GM12878 (cell line): ENCODE measurements at regions not wholly inside any gene's neighbourhood (a gene's known extent, or its start where the extent isn't known, plus 50 kb on each side); places are given as distances from the start of the nearest gene placed in this dataset.

Source experiments
- ATAC-seq: fragments of 200-7000 bp; cut with Tn5 transposase; 3 replicates; pipeline ENCODE4 v1.9.1; 2020; ENCODE audit warnings: mild to moderate bottlenecking, moderate library complexity
- BruUV-seq: library from RNA; stranded (reverse); fragments of 400-500 nt; replicated peaks from 2 replicates; lab custom pipeline; 2021; lab: Mats Ljungman, UMichigan
- CTCF ChIA-PET: fragments of 300-600 bp; sonication (Branson Sonifier 250); formaldehyde crosslinking; extraction: SDS; loops from one replicate; lab custom pipeline; 2021; ENCODE audit warnings: inconsistent platforms; lab: Yijun Ruan, JAX
- POLR2A ChIA-PET: fragments of 350-600 bp; formaldehyde crosslinking; extraction: SDS; loops from one replicate; lab custom pipeline; 2021; ENCODE audit warnings: inconsistent platforms; lab: Charles Lee
- RAD21 ChIA-PET: fragments of 300-600 bp; sonication (Branson Sonifier 250); formaldehyde crosslinking; loops from one replicate; lab custom pipeline; 2023; ENCODE audit warnings: antibody characterized with exemption; ENCODE audit not compliant: unreplicated experiment; lab: Charles Lee
- SMC1A ChIA-PET: fragments of 300-600 bp; sonication (Branson Sonifier 250); formaldehyde crosslinking; loops from one replicate; lab custom pipeline; 2023; ENCODE audit not compliant: unreplicated experiment, uncharacterized antibody; lab: Charles Lee
- DNase-seq: peaks from one replicate; pipeline ENCODE4 v3.0.0-alpha.2; 2011; ENCODE audit warnings: low read depth, low spot score
- FAIRE-seq: peaks from 3 replicates; lab custom pipeline; 2011; peaks lifted over from hg19 to GRCh38; lab: Jason Lieb, UNC
- H2AFZ ChIP-seq: 2 replicates; pipeline ENCODE4 v1.6.0; 2011; ENCODE audit warnings: low read depth, low read length, control low read depth; ENCODE audit not compliant: control insufficient read depth
- H3K27ac ChIP-seq: 2 replicates; pipeline ENCODE4 v1.5.1; 2011; ENCODE audit warnings: control low read depth; ENCODE audit not compliant: control insufficient read depth, insufficient read depth
- H3K27me3 ChIP-seq, 2 experiments: replicated peaks in 1 of 2; 2 replicates each; pipeline versions ENCODE4 v1.6.0 to v1.6.1; 2011; ENCODE audit warnings: low read length in 1 of 2; ENCODE audit not compliant: control insufficient read depth in 2 of 2, insufficient read depth in 2 of 2
- H3K36me3 ChIP-seq, 2 experiments: 2 replicates each; pipeline ENCODE4 v1.5.1; 2011; ENCODE audit warnings: low read length in 1 of 2; ENCODE audit not compliant: control insufficient read depth in 2 of 2, insufficient read depth in 2 of 2
- H3K4me1 ChIP-seq: 2 replicates; pipeline ENCODE4 v1.6.1; 2011; ENCODE audit warnings: mild to moderate bottlenecking, low read length, moderate library complexity, mixed read lengths; ENCODE audit not compliant: control insufficient read depth, insufficient read depth
- H3K4me2 ChIP-seq: 2 replicates; pipeline ENCODE4 v1.6.0; 2011; ENCODE audit warnings: control low read depth; ENCODE audit not compliant: control insufficient read depth, insufficient read depth
- H3K4me3 ChIP-seq: fragments of 200-600 bp; sonication (generic); 2 replicates; pipeline ENCODE4 v1.5.1; 2016
- H3K79me2 ChIP-seq: 2 replicates; pipeline ENCODE4 v1.6.0; 2011; ENCODE audit warnings: low read length; ENCODE audit not compliant: control insufficient read depth, insufficient read depth
- H3K9ac ChIP-seq: 2 replicates; pipeline ENCODE4 v1.8.0; 2011; ENCODE audit warnings: low read length, control low read depth, mixed read lengths; ENCODE audit not compliant: control insufficient read depth, insufficient read depth
- H3K9me3 ChIP-seq: replicated peaks from 3 replicates; pipeline ENCODE4 v1.5.1; 2011; ENCODE audit warnings: mild to moderate bottlenecking, low read length; ENCODE audit not compliant: control insufficient read depth, insufficient read depth
- H4K20me1 ChIP-seq: 2 replicates; pipeline ENCODE4 v1.6.0; 2011; ENCODE audit not compliant: control insufficient read depth, insufficient read depth
- ASH2L ChIP-seq: fragments of 300-600, 200-600 bp; sonication (generic); IDR thresholded peaks from 2 replicates; pipeline ENCODE4 v1.6.1; 2017; ENCODE audit warnings: low read depth, mild to moderate bottlenecking, borderline replicate concordance
- BHLHE40 ChIP-seq, 2 experiments: fragments of 450-650 bp in 1 of 2; IDR thresholded peaks; 2 replicates each; pipeline ENCODE4 v1.6.1; 2011 to 2017; ENCODE audit warnings: low read depth in 2 of 2, borderline replicate concordance in 1 of 2, improper control_type of control experiment in 1 of 2, low read length in 1 of 2, mild to moderate bottlenecking in 1 of 2
- EGR1 ChIP-seq, 2 experiments: IDR thresholded peaks; 1 replicate in 1 of 2; 2 replicates in 1 of 2; pipeline ENCODE4 v1.6.1; 2011 to 2012; ENCODE audit warnings: low read depth in 2 of 2, low read length in 2 of 2, borderline replicate concordance in 1 of 2, mild to moderate bottlenecking in 1 of 2, moderate library complexity in 1 of 2
- JUNB ChIP-seq: IDR thresholded peaks from 2 replicates; pipeline ENCODE4 v1.6.1; 2016; ENCODE audit warnings: antibody characterized with exemption, mild to moderate bottlenecking
- LARP7 ChIP-seq: fragments of 450-650 bp; IDR thresholded peaks from 2 replicates; pipeline ENCODE4 v1.6.1; 2017; ENCODE audit warnings: mild to moderate bottlenecking
- RELB ChIP-seq: fragments of 450-650 bp; IDR thresholded peaks from 2 replicates; pipeline ENCODE4 v1.6.1; 2017; ENCODE audit warnings: low read depth, mild to moderate bottlenecking, moderate library complexity
- YBX1 ChIP-seq: fragments of 450-650 bp; IDR thresholded peaks from 2 replicates; pipeline ENCODE4 v1.6.1; 2016; ENCODE audit warnings: antibody characterized with exemption
- ZZZ3 ChIP-seq: IDR thresholded peaks from 2 replicates; pipeline ENCODE4 v1.6.1; 2011; ENCODE audit warnings: low read depth; ENCODE audit not compliant: control insufficient read depth, insufficient read length
- WGBS: methylation state at CpG from one replicate; pipeline ENCODE4 v1.1.6; 2016; ENCODE audit warnings: low lambda C conversion rate; ENCODE audit not compliant: insufficient replicate concordance, insufficient coverage; ENCODE audit errors: missing lambda C conversion rate; 5-methylcytosine and 5-hydroxymethylcytosine counted together
- in situ Hi-C: fragments of 300-500 bp; cut with MboI; formaldehyde crosslinking; loops from 9 replicates; pipeline ENCODE4 v1.14.3; 2018; ENCODE audit warnings: mixed read lengths
- intact Hi-C: fragments of 100-400 bp; cut with micrococcal nuclease; formaldehyde crosslinking; loops from one replicate; pipeline ENCODE4 v1.14.2; 2022; ENCODE audit not compliant: unreplicated experiment

GRCh38 chr18:24590946-24591345 is 130.5 kb downstream of the HRH4 start:
- ChIA-PET SMC1A (no interaction called here), CTCF (no interaction called here), RAD21 (no interaction called here), POLR2A (no interaction called here)
- no peak for FAIRE-seq
- no peak overlapping the region for H3K4me3 ChIP-seq
- no peak for TF ChIP-seq ASH2L
- no peak for TF ChIP-seq BHLHE40 (IDR thresholded peaks at IDR 0.05; ENCODE audit: borderline replicate concordance in 1 of 2, low read depth in 2 of 2, low read length in 1 of 2)
- TF ChIP-seq, all 136 proteins: peak for 0
- intact Hi-C loops = no loop called here
- no peak overlapping the region for H3K9ac ChIP-seq
- H3K4me2 ChIP-seq = no peak overlapping the region
- H3K27me3 ChIP-seq = no peaks in the 10 kb centered on the region; a peak in 2 of 4 replicates
- H3K27ac ChIP-seq = no peak overlapping the region
- in situ Hi-C loops = no loop called here
- H3K79me2 ChIP-seq = no peaks in the 10 kb centered on the region
- no TSS peak for BruUV-seq
- ATAC-seq = no peak
- no peaks in the 10 kb centered on the region; a peak in 1 of 4 replicates for H3K36me3 ChIP-seq
- WGBS = 23% methylated on average over 4 of the region's 4 CpGs
- H4K20me1 ChIP-seq = no peaks in the 10 kb centered on the region
- no peaks in the 10 kb centered on the region for H3K9me3 ChIP-seq
- no peak for DNase-seq
- H3K4me1 ChIP-seq = no peaks in the 10 kb centered on the region
- no peak overlapping the region for H2AFZ ChIP-seq

- FAIRE-seq = no peak
- WGBS = 0% methylated on average over 3 of the region's 3 CpGs
- in situ Hi-C loops = no loop called here
Measured at GRCh38 chr18:24593401-24593800, 133.0 kb downstream of the HRH4 start.

More at GRCh38 chr18:24593401-24593800, 133.0 kb downstream of the HRH4 start:
- CTCF ChIA-PET = interaction anchor here (0.9 to 1.1 kb wide), 2 partner anchors 17 to 105 kb away, joined by 3 read pairs; no protein-coding TSS in a partner anchor
- no peaks in the 10 kb centered on the region for H3K9me3 ChIP-seq
- H3K9ac ChIP-seq = no peak overlapping the region
- TF ChIP-seq LARP7 (no peak), ZZZ3 (no peak), RELB (no peak), EGR1 (IDR thresholded peaks at IDR 0.05; ENCODE audit: borderline replicate concordance in 1 of 2, low read depth in 2 of 2, low read length in 2 of 2) (no peak), JUNB (no peak), YBX1 (no peak)
- TF ChIP-seq, all 136 proteins: peak for 0
- H3K79me2 ChIP-seq = no peaks in the 10 kb centered on the region
- DNase-seq (no peak), ATAC-seq (no peak)
- no peaks in the 10 kb centered on the region for H4K20me1 ChIP-seq
- H3K4me1 ChIP-seq = no peaks in the 10 kb centered on the region
- intact Hi-C loops = no loop called here
- H3K27ac ChIP-seq = no peak overlapping the region
- no peak overlapping the region for H2AFZ ChIP-seq
- ChIA-PET POLR2A (no interaction called here), RAD21 (no interaction called here), SMC1A (interaction anchor here (0.6 to 1.2 kb wide), 2 partner anchors 104 to 147 kb away, joined by 3 read pairs; no protein-coding TSS in a partner anchor)
- no peak overlapping the region for H3K4me2 ChIP-seq
- H3K36me3 ChIP-seq = no peaks in the 10 kb centered on the region; a peak in 1 of 4 replicates
- H3K4me3 ChIP-seq = no peak overlapping the region
- no TSS peak for BruUV-seq
- H3K27me3 ChIP-seq = no peaks in the 10 kb centered on the region; a peak in 1 of 4 replicates
